LNCAP (cell line): ENCODE measurements at regions not wholly inside any gene's neighbourhood (a gene's known extent, or its start where the extent isn't known, plus 50 kb on each side); places are given as distances from the start of the nearest gene placed in this dataset.

Experiments used
- TF ChIP-seq, protein P1 (sequence below): fragments of 450-650 bp; IDR thresholded peaks from 2 replicates; pipeline ENCODE4 v1.5.1; 2017; ENCODE audit warnings: mild to moderate bottlenecking

DNA sequence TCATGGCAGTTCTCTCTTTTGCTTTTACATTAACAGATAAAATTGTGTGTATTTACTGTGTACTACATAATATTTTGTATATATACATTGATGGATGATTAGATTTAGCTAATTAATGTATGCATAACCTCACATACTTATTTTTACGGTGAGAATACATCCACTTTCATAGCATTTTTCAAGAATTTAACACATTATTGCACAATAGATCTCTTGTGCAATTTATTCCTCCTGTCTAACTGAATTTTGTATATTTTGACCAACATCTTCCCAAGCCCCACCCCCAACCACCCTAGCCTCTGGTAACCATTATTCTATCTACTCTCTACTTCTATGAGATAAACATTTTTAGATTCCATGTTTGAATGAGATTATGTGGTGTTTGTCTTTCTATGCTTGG, 194.7 kb downstream of the RBM26 start:
- TF ChIP-seq, protein P1, sequence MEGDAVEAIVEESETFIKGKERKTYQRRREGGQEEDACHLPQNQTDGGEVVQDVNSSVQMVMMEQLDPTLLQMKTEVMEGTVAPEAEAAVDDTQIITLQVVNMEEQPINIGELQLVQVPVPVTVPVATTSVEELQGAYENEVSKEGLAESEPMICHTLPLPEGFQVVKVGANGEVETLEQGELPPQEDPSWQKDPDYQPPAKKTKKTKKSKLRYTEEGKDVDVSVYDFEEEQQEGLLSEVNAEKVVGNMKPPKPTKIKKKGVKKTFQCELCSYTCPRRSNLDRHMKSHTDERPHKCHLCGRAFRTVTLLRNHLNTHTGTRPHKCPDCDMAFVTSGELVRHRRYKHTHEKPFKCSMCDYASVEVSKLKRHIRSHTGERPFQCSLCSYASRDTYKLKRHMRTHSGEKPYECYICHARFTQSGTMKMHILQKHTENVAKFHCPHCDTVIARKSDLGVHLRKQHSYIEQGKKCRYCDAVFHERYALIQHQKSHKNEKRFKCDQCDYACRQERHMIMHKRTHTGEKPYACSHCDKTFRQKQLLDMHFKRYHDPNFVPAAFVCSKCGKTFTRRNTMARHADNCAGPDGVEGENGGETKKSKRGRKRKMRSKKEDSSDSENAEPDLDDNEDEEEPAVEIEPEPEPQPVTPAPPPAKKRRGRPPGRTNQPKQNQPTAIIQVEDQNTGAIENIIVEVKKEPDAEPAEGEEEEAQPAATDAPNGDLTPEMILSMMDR = no peak

DNA sequence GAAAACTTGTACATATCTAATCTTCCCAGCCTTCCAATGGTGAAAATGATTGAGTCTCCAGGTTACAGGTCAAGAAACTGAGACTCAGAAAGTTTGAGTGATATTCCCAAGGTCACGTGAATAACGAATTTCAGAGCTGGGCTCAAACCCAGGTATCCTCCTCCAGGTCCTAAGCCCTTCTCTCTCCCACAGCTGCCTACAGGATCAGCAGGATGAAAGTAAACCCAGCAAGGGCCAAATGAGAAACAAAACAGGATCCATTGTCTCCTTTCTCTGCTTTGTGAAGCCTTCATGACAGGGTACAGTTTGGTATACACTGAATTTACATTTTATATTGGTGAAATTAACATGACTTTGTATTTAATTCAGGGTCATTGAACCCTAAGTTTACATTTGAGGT, 208.1 kb downstream of the RBM26 start:
- TF ChIP-seq, protein P1 = no peak

DNA sequence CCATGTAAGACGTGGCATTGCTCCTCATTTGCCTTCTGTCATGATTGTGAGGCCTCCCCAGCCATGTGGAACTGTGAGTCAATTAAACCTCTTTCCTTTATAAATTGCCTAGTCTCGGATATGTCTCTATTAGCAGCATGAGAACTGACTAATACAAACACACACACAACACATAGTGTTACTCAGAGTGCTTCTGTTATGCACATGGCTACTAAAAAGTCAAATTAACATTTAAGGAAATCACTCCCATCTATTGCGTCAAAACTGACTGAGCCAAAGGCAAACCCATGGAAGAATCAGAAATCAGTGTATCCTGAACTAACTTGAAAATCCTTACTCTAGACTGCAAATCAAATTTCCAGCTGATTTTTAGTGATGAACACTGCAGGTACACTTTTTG, 209.2 kb downstream of the RBM26 start:
- TF ChIP-seq, protein P1 = no peak

DNA sequence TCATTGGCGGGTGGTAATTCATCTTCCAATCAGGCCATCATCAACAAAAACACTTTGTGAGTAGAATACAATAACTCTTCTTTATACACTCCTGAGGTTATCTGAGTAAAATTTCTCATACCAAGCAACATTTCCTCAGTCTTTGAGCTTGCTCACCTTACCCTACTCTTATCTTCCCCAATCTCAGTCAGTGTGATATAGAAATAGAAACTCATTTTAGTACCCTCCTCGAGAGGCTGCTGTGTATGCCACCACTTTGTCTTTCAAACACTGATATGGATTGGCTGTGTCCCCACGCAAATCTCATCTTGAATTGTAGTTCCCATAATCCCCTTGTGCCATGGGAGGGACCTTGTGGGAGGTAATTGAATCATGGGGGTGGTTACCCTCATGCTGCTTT, 209.7 kb downstream of the RBM26 start:
- TF ChIP-seq, protein P1 = no peak

DNA sequence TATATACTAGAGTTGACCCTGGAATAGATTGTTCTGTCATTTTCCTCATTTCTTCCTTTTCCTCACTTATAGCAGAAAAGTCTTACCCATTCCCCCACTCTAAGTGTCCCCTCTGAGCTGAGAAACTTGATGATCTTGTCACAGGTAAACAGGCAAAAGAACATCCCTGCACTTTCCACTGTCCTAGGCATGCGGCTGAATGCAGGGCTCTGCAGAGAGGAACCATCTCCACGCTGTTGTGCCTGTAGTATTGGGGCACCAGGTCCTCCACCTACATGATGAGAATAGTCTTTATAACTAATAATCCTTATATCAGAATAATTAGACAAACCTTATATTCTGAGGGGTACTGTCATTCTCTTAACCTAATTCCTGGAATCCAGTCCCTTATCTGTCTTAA, 211.3 kb downstream of the RBM26 start:
- TF ChIP-seq, protein P1 = no peak

DNA sequence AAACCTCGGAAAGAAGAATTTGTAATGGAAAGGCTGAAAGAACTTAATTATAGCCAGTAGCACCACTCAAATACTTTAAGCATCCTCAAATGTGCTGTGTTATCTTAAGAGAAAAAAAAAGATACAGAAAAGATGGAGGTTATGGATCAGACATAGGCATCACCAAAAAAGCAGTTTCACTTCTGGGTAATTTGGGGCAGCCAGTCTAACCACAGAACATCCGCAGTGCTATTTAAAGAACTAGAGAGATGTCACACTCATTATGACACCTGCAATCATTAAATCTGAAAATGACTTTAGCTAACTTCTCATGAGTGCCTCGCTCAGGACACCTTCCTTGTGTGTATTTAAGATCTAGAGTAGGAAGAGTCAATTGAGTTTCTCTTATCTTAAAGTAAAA, 211.8 kb downstream of the RBM26 start:
- TF ChIP-seq, protein P1 = no peak

DNA sequence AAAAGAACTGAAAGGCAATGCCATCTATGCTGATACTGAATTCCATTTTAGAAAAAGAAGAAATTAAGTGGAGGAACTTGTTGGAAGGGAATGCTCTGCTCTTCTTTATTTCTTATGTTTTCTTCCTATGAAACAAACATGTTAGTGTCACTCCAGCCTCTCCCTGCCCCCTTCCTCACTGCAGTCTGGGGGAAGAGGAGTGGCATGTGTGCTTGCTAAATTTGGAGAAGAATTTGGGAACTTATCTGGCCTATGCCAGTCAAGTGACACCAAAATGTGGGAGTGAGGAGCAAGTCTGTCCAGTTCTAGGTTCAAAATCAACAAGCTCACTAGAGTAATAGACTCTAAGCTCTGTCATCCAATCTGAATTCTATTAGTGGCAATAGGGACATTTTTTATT, 214.6 kb downstream of the RBM26 start:
- TF ChIP-seq, protein P1 = no peak

DNA sequence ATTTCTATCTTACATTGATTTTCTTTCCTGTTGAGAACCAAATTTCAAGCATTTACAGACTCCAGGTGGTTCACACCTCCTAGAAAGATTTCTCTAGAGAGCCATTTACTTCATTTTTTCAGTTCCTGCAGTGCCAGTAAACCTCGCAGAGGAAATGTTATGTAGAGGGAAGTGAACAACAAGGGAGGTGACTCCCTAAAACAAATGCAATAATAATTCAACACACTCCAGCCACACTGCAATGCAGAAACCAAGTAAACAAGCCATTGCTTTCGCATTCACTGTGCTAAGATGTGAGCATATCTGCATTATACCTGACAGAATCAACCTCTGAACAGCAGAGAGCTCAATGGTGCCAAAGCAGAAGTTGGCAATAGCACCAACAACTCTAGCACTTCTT, 215.1 kb downstream of the RBM26 start:
- TF ChIP-seq, protein P1 = no peak
